ENCODE measurements at regions not wholly inside any gene's neighbourhood (a gene's known extent, or its start where the extent isn't known, plus 50 kb on each side); places are given as distances from the start of the nearest gene placed in this dataset.

DNA sequence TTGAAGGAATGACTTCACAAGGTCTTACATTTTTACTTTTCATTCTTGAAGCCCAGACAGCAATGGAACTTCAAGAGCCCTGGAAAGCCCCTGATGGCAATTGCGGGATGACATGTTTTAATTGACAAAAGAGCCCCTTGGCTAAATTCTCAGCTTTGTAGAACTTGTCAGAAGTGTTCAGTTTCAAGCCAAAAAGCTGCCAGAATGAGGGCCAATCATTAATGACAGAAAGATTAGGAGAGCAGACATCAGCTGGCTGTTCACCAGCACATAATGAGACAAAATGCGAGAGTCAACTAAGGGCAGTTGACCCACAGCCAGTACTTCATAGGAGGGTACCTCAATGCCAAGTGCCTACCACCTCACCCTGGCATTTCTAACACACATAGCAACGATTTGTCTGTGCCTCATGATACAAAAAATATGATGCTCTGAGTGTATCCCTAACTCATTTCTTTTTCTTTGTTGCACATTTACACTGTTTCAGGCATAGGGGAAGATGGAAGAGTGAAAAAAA lies 243.1 kb downstream of the MYLK4 start:
- H3K4me1 Mint-ChIP-seq (ENCODE audit: low read depth): no peaks in the 10 kb centered on the region
- no peak overlapping the region for H3K27ac Mint-ChIP-seq
- H3K9me3 Mint-ChIP-seq: no peaks in the 10 kb centered on the region
- H3K4me3 Mint-ChIP-seq: no peak overlapping the region
- H3K36me3 Mint-ChIP-seq (ENCODE audit: low read depth): no peaks in the 10 kb centered on the region
- peaks cover 52% of the 10 kb centered on the region for H3K27me3 Mint-ChIP-seq

- no peaks in the 10 kb centered on the region for H3K4me1 Mint-ChIP-seq (ENCODE audit: low read depth)
- H3K9me3 Mint-ChIP-seq: no peaks in the 10 kb centered on the region
- H3K36me3 Mint-ChIP-seq (ENCODE audit: low read depth): no peaks in the 10 kb centered on the region
- no peak overlapping the region for H3K4me3 Mint-ChIP-seq
- peaks cover 56% of the 10 kb centered on the region for H3K27me3 Mint-ChIP-seq
- H3K27ac Mint-ChIP-seq: no peak overlapping the region
Observed at GRCh38 chr6:2507016-2507415, 243.7 kb downstream of the MYLK4 start.

DNA sequence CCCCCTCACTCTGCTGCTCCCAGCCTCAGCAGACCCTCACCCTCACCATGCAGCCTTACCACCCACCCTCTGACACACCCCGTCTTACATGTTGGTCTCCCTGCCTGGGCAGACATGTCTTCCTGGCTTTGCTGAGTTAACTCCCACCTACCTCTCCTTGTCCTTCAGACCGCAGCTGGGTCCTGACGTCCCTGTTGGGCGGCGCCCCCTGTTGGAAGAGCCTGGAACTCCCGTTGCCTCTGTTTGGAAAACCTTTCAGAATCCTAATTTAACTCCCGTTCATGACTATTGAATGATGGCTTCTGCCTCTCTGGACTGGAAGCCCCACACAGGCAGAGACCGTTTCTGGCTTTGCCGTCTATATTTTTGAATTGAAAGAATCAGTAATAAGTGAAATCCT lies 245.1 kb downstream of the MYLK4 start:
- Mint-ChIP-seq H3K9me3 (no peaks in the 10 kb centered on the region), H3K4me3 (no peak overlapping the region), H3K4me1 (ENCODE audit: low read depth) (no peaks in the 10 kb centered on the region), H3K27me3 (peaks cover 49% of the 10 kb centered on the region), H3K36me3 (ENCODE audit: low read depth) (no peaks in the 10 kb centered on the region), H3K27ac (no peak overlapping the region)

DNA sequence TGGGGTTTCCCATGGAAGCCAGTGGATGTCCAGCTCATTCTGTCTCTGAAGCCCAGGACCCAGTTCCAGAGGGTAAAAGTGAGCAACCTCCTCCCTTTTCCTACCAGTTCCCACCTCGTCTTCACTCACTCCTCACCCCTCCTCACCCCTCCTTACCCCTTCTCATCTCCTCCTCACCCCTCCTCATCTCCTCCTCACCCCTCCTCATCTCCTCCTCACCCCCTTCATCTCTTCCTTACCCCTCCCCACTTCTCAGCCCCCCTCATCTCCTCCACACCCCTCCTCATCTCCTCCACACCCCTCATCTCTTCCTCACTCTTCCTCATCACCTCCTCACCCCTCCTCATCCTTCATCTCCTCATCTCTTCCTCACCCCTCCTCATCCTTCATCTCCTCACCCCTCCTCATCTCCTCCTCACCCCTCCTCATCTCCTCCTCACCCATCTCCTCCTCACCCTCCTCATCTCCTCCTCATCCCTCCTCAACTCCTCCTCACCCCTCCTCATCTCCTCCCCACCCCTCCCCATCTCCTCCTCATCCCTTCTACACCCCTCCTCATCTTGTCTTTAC lies 246.1 kb downstream of the MYLK4 start:
- Mint-ChIP-seq H3K36me3 (ENCODE audit: low read depth) (no peaks in the 10 kb centered on the region), H3K4me3 (no peak overlapping the region), H3K9me3 (no peaks in the 10 kb centered on the region), H3K4me1 (ENCODE audit: low read depth) (no peaks in the 10 kb centered on the region), H3K27ac (no peak overlapping the region), H3K27me3 (peaks cover 43% of the 10 kb centered on the region)

DNA sequence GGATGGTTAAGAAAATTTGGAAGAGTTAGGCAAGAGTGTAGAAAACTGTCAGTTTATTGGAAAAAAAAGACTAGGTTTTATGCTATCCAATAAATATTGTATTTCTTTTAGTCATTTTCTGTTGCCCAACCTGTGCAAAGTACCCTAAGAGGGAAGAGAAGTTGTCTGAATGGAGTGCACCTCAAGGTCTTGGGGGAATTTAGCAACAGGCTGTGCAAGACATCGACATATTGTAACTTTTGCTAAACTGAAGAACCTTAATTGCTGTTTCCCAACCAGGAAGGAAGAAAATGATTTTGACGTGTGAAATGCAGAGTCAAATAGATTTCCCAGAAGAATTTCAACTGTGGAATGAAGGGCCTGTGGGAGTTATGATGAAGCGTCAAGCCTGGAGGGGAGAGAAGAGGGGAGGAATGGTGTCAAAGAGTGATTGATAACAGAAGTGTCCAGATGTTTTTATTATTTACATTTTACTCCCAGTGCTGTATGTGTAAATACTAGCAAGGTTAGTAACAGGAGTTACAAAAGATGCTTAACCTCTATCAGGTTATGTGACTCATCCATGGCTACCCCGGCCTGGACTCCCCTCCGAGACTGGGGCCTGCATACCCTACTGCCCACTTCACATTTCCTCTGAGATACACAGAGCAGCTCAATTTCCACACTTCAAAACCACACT lies 246.8 kb downstream of the MYLK4 start:
- Mint-ChIP-seq H3K4me3 (no peak overlapping the region), H3K9me3 (no peaks in the 10 kb centered on the region), H3K27me3 (peaks cover 40% of the 10 kb centered on the region), H3K36me3 (ENCODE audit: low read depth) (no peaks in the 10 kb centered on the region), H3K27ac (no peak overlapping the region), H3K4me1 (ENCODE audit: low read depth) (no peaks in the 10 kb centered on the region)

GRCh38 chr6:2502998-2503674 lies 247.6 kb downstream of the MYLK4 start:
- no peaks in the 10 kb centered on the region for H3K36me3 Mint-ChIP-seq (ENCODE audit: low read depth)
- peaks cover 36% of the 10 kb centered on the region for H3K27me3 Mint-ChIP-seq
- H3K4me1 Mint-ChIP-seq (ENCODE audit: low read depth): no peaks in the 10 kb centered on the region
- no peak overlapping the region for H3K27ac Mint-ChIP-seq
- H3K9me3 Mint-ChIP-seq: no peaks in the 10 kb centered on the region
- no peak overlapping the region for H3K4me3 Mint-ChIP-seq

DNA sequence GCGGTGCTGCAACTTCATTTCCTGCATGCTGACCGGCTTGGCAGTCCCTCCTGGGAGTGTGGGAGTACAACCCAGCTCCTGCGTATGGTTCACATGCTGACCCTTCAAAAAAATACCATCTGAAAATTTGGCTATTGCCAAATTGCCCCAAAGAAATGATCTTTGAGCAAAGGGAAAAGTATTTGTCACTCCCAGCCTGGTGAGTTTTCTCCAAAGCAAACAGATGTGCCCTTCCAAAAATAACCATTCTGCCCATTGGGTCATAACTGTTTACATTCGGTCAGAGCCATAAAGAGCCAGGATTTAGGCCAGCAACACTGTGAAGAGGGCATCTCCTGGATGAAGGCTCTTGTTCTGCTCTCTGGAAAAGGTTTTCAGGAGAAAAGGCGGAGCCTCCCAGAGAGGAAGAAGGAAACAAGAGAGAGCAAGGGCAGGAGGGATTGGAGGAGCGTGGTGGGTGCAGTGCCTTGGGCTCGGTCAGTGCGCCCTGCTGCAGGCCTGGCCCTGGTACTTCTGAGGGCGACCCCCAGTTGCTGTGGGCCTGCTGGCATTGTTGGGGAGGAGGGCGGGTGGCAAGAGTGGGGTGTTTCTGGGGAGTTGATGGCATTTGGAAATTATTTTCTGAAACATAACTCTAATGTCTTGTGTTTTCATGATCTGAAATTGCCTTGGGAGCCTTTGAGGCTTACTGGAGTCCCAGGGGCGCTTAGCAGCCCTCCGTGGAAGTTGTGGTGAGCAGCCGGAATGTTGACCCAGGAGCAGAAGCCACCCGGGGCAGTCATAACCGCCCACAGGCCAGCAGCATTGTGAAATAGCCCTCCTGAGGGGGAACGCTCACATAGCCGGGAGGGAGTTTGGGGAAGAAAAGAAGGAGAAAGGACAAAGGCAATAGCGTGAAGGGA lies 248.4 kb downstream of the MYLK4 start:
- H3K4me1 Mint-ChIP-seq (ENCODE audit: low read depth): no peaks in the 10 kb centered on the region
- no peak overlapping the region for H3K4me3 Mint-ChIP-seq
- no peaks in the 10 kb centered on the region for H3K36me3 Mint-ChIP-seq (ENCODE audit: low read depth)
- H3K27me3 Mint-ChIP-seq: peaks cover 29% of the 10 kb centered on the region
- no peaks in the 10 kb centered on the region for H3K9me3 Mint-ChIP-seq
- no peak overlapping the region for H3K27ac Mint-ChIP-seq

DNA sequence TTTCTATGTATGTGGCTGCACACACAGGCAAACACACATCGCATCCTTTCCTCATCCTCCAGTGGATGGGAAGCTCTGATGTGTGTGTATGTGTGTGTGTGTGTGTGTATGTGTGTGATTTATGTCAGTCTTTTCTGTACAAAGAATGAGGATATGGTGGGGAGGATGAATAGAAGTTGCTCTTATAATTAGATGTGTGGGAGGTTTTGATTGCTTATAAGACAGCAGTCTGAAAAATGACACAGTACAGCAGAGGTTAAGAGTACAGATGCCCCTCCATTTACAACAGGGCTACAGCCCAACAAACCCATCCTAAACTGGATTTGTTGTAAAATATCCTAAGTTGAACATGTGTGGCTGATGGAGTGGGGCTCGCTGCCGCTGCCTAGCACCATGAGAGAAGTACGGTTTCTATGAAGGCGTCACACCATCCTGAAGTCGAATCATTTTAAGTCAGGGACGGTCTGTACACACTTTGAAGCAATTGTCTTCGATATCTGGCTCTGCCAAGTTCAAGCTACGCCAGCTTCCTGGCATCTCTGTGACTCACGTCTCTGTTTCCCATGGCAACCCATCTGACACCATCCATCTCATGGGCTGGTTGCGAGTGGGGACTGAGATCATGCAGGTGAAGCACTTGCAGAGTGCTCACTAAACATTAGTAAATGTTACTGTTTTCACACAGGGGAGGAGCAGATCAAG lies 252.6 kb downstream of the MYLK4 start:
- H3K36me3 Mint-ChIP-seq (ENCODE audit: low read depth): no peaks in the 10 kb centered on the region
- no peaks in the 10 kb centered on the region for H3K9me3 Mint-ChIP-seq
- H3K4me3 Mint-ChIP-seq: no peak overlapping the region
- H3K27me3 Mint-ChIP-seq: peaks cover 15% of the 10 kb centered on the region
- no peaks in the 10 kb centered on the region for H3K4me1 Mint-ChIP-seq (ENCODE audit: low read depth)
- no peak overlapping the region for H3K27ac Mint-ChIP-seq

GRCh38 chr6:2496291-2496690 lies 250.9 kb upstream of the GMDS start:
- Mint-ChIP-seq H3K27ac (no peak overlapping the region), H3K4me1 (ENCODE audit: low read depth) (no peaks in the 10 kb centered on the region), H3K36me3 (ENCODE audit: low read depth) (no peaks in the 10 kb centered on the region)

DNA sequence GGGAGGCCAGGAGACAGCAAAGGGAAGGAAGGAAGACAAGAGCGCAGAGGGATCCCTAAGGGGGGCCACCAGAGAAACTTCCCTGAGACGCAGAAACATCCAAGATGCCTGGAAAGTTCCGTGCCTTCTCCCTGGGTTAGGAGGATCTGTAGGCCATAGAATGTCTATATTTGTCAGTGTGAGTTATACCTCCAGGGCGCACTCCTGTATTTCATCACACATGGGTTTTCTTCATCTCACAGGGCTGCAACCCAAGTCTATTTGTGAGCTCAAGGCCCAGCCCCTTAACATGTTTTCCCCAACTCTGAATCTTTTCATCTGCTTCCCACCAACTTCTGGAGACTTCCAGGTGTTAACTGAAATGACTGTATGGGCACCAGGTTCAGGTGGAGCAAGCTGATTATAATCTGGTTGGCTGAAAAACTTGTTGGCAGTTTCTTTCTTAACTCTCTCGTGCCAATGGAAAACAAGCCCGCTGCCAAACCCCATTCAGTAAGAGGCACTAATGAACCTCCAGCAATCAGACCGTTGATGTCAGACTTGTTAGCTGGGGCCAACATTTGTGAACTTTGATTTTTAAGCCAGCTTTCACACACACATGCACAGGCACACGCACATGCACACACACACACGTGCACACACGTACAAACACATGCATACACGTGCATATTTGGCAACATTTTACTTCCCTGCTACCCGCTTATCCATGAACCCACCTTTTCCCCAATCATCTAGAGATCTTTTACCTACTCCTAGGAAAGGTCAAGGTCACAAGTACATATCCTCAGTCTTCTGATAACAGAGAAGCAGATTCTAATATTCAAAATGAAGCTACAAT lies 247.5 kb upstream of the GMDS start:
- H3K27ac Mint-ChIP-seq: no peak overlapping the region

More at GRCh38 chr6:2496291-2496690, 250.9 kb upstream of the GMDS start:
- no peaks in the 10 kb centered on the region for H3K9me3 Mint-ChIP-seq
- no peak overlapping the region for H3K4me3 Mint-ChIP-seq
- H3K27me3 Mint-ChIP-seq: peaks cover 9% of the 10 kb centered on the region

GRCh38 chr6:2491137-2491536 lies 245.7 kb upstream of the GMDS start:
- no peak overlapping the region for H3K4me3 Mint-ChIP-seq
- H3K36me3 Mint-ChIP-seq (ENCODE audit: low read depth): no peaks in the 10 kb centered on the region
- H3K27me3 Mint-ChIP-seq: peaks cover 5% of the 10 kb centered on the region
- H3K4me1 Mint-ChIP-seq (ENCODE audit: low read depth): no peaks in the 10 kb centered on the region
- no peak overlapping the region for H3K27ac Mint-ChIP-seq
- H3K9me3 Mint-ChIP-seq: no peaks in the 10 kb centered on the region

More for the DNA sequence above, 247.5 kb upstream of the GMDS start:
- Mint-ChIP-seq H3K36me3 (ENCODE audit: low read depth) (no peaks in the 10 kb centered on the region), H3K4me1 (ENCODE audit: low read depth) (no peaks in the 10 kb centered on the region), H3K27me3 (peaks cover 11% of the 10 kb centered on the region), H3K4me3 (no peak overlapping the region), H3K9me3 (no peaks in the 10 kb centered on the region)

DNA sequence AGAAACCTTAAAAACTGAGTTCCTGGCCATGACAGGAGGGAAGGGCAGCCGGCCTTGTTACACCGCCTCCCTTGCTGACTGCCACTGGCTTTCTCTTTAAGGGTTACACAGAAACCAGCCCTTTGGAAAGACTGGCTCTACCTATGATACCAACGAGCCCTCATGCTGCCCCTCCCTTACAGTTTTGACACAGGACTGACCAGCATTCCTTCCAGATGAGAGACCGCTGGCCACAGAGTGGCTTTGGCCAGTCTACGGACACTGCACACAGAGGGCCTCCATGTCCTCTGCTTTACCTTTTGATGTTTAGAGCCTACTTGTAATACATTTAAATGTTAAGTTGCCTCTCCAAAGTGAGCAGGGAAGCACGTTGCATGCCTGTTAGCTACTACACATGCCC lies 243.2 kb upstream of the GMDS start:
- H3K27ac Mint-ChIP-seq: no peak overlapping the region
- peaks cover 5% of the 10 kb centered on the region for H3K27me3 Mint-ChIP-seq
- no peaks in the 10 kb centered on the region for H3K36me3 Mint-ChIP-seq (ENCODE audit: low read depth)
- H3K4me3 Mint-ChIP-seq: no peak overlapping the region
- H3K9me3 Mint-ChIP-seq: peaks cover 4% of the 10 kb centered on the region
- H3K4me1 Mint-ChIP-seq (ENCODE audit: low read depth): no peaks in the 10 kb centered on the region

DNA sequence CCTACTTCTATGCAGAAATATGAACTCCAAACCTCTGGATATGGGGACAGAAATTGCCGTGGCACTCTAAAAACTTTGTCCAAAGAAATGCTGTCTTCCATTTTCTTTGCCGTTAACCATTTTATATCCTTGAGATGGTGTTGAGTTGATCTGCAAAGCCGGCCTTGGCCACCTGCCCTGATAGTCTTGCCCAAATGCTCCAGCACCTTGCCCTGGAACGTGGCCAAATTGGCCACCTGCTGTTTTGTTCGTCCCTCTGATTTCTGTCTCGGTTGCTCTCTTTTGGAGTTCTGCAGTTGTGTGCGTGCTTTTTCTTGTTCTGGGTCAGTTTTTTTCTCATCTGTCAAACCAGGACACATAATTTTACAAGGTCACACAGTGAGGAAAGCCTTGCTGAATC lies 239.7 kb upstream of the GMDS start:
- Mint-ChIP-seq H3K4me1 (ENCODE audit: low read depth) (no peaks in the 10 kb centered on the region), H3K9me3 (peaks cover 16% of the 10 kb centered on the region), H3K36me3 (ENCODE audit: low read depth) (no peaks in the 10 kb centered on the region), H3K27me3 (peaks cover 8% of the 10 kb centered on the region), H3K27ac (no peak overlapping the region), H3K4me3 (no peak overlapping the region)
